SK-N-SH treated with all-trans-retinoic acid at 6 μM for 48 hours (cell line): ENCODE measurements at regions not wholly inside any gene's neighbourhood (a gene's known extent, or its start where the extent isn't known, plus 50 kb on each side); places are given as distances from the start of the nearest gene placed in this dataset.

Experiments
- ATAC-seq: fragments of 200-7000 bp; cut with Tn5 transposase; 3 replicates; pipeline ENCODE4 v1.9.1; 2020; ENCODE audit warnings: mild to moderate bottlenecking, moderate library complexity
- ARNTL ChIP-seq: fragments of 450-650 bp; formaldehyde crosslinking; IDR thresholded peaks from 2 replicates; pipeline ENCODE4 v1.5.0; 2020; ENCODE audit warnings: low read depth, mild to moderate bottlenecking, moderate library complexity, borderline replicate concordance
- BACH2 ChIP-seq: fragments of 250-450 bp; sonication (Bioruptor Pico); IDR thresholded peaks from 2 replicates; pipeline ENCODE4 v1.9.0; 2021; ENCODE audit warnings: mild to moderate bottlenecking, borderline replicate concordance
- CSDC2 ChIP-seq: fragments of 250-450 bp; sonication (Bioruptor Pico); IDR thresholded peaks from 2 replicates; pipeline ENCODE4 v1.5.0; 2020; ENCODE audit warnings: mild to moderate bottlenecking, moderate library complexity
- ESRRG ChIP-seq: fragments of 250-450 bp; sonication (Bioruptor Pico); IDR thresholded peaks from 2 replicates; pipeline ENCODE4 v1.6.1; 2021; ENCODE audit warnings: mild to moderate bottlenecking
- GLIS3 ChIP-seq: fragments of 250-450 bp; sonication (Bioruptor Pico); IDR thresholded peaks from 2 replicates; pipeline ENCODE4 v1.5.0; 2020; ENCODE audit warnings: mild to moderate bottlenecking, moderate library complexity
- ISL1 ChIP-seq: fragments of 250-450 bp; sonication (Bioruptor Pico); IDR thresholded peaks from 2 replicates; pipeline ENCODE4 v2.1.2; 2022; ENCODE audit warnings: mild to moderate bottlenecking, moderate library complexity
- OSR1 ChIP-seq: fragments of 250-450 bp; sonication (Bioruptor Pico); IDR thresholded peaks from 2 replicates; pipeline ENCODE4 v1.8.0; 2022; ENCODE audit warnings: moderate library complexity, mild to moderate bottlenecking, inconsistent platforms
- PPARA ChIP-seq: fragments of 250-450 bp; sonication (Bioruptor Pico); IDR thresholded peaks from 2 replicates; pipeline ENCODE4 v1.5.0; 2020; ENCODE audit warnings: mild to moderate bottlenecking, borderline replicate concordance
- RARB ChIP-seq: fragments of 250-450 bp; sonication (Bioruptor Pico); IDR thresholded peaks from 2 replicates; pipeline ENCODE4 v1.8.0; 2021; ENCODE audit warnings: mild to moderate bottlenecking, moderate library complexity
- SNAI2 ChIP-seq: fragments of 250-450 bp; sonication (Bioruptor Pico); IDR thresholded peaks from 2 replicates; pipeline ENCODE4 v1.5.0; 2020; ENCODE audit warnings: mild to moderate bottlenecking, moderate library complexity
- TCF4 ChIP-seq: fragments of 250-450 bp; sonication (Bioruptor Pico); IDR thresholded peaks from 2 replicates; pipeline ENCODE4 v1.8.0; 2021; ENCODE audit warnings: mild to moderate bottlenecking, moderate library complexity, borderline replicate concordance
- TOX ChIP-seq: fragments of 250-450 bp; sonication (Bioruptor Pico); IDR thresholded peaks from 2 replicates; pipeline ENCODE4 v1.8.0; 2021; ENCODE audit warnings: mild to moderate bottlenecking, moderate library complexity, borderline replicate concordance
- ZC3H10 ChIP-seq: fragments of 250-450 bp; sonication (Bioruptor Pico); IDR thresholded peaks from 2 replicates; pipeline ENCODE4 v1.5.1; 2021; ENCODE audit warnings: mild to moderate bottlenecking, moderate library complexity
- ZFP3 ChIP-seq: fragments of 250-450 bp; sonication (Bioruptor Pico); IDR thresholded peaks from 2 replicates; pipeline ENCODE4 v1.5.0; 2020; ENCODE audit warnings: mild to moderate bottlenecking, moderate library complexity
- ZFP30 ChIP-seq: fragments of 450-650 bp; formaldehyde crosslinking; IDR thresholded peaks from 2 replicates; pipeline ENCODE4 v1.5.0; 2022; ENCODE audit warnings: mild to moderate bottlenecking, moderate library complexity
- ZNF565 ChIP-seq: fragments of 450-650 bp; formaldehyde crosslinking; conservative IDR thresholded peaks from 2 replicates; pipeline ENCODE4 v1.5.0; 2020; ENCODE audit warnings: low read depth, mild to moderate bottlenecking, moderate library complexity
- ZNF70 ChIP-seq: fragments of 450-650 bp; formaldehyde crosslinking; IDR thresholded peaks from 2 replicates; pipeline ENCODE4 v1.5.0; 2020; ENCODE audit warnings: mild to moderate bottlenecking, moderate library complexity
- ZNF8 ChIP-seq: fragments of 450-650 bp; formaldehyde crosslinking; IDR thresholded peaks from 2 replicates; pipeline ENCODE4 v1.5.0; 2020; ENCODE audit warnings: mild to moderate bottlenecking, moderate library complexity
- TF ChIP-seq, protein P1 (sequence below): fragments of 250-450 bp; sonication (Bioruptor Pico); IDR thresholded peaks from 2 replicates; pipeline ENCODE4 v1.5.1; 2020; ENCODE audit warnings: low read depth, mild to moderate bottlenecking, moderate library complexity
- TF ChIP-seq, protein P2 (sequence below): fragments of 250-450 bp; sonication (Bioruptor Pico); IDR thresholded peaks from 2 replicates; pipeline ENCODE4 v1.8.0; 2020; ENCODE audit warnings: mild to moderate bottlenecking, moderate library complexity, borderline replicate concordance
- TF ChIP-seq, protein P3 (sequence below): fragments of 250-450 bp; sonication (Bioruptor Pico); IDR thresholded peaks from 2 replicates; pipeline ENCODE4 v1.5.0; 2020; ENCODE audit warnings: mild to moderate bottlenecking, moderate library complexity
- TF ChIP-seq, protein P4 (sequence below): fragments of 250-450 bp; sonication (Bioruptor Pico); IDR thresholded peaks from 2 replicates; pipeline ENCODE4 v1.8.0; 2021; ENCODE audit warnings: low read depth, mild to moderate bottlenecking, moderate library complexity, borderline replicate concordance
- TF ChIP-seq, protein P5 (sequence below): fragments of 250-450 bp; sonication (Bioruptor Pico); IDR thresholded peaks from 2 replicates; pipeline ENCODE4 v1.5.1; 2021; ENCODE audit warnings: mild to moderate bottlenecking, moderate library complexity

DNA sequence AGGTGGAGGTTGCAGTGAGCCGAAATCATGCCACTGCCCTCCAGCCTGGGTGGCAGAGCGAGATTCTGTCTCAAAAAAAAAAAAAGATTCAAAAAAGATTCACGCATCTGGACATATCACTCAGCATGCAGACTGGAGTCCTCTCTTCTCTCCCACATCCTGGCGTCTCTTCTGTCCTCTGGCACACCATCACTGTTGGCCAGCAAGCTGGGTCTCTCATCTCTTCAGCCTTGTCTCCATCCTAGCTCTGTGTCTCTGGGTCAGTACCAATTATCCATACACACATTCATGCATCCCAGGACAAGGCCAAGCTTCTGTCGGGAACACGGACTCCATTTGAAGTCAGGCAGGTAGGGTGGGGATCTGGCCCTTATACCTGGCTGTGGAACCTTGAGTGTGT, 105.5 kb upstream of the MAP1LC3B2 start:
- ATAC-seq, result no peak
- no peak for TF ChIP-seq PPARA (CRISPR knock-in tag)
- TF ChIP-seq, protein P1, sequence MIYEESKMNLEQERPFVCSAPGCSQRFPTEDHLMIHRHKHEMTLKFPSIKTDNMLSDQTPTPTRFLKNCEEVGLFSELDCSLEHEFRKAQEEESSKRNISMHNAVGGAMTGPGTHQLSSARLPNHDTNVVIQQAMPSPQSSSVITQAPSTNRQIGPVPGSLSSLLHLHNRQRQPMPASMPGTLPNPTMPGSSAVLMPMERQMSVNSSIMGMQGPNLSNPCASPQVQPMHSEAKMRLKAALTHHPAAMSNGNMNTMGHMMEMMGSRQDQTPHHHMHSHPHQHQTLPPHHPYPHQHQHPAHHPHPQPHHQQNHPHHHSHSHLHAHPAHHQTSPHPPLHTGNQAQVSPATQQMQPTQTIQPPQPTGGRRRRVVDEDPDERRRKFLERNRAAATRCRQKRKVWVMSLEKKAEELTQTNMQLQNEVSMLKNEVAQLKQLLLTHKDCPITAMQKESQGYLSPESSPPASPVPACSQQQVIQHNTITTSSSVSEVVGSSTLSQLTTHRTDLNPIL, result no peak
- TF ChIP-seq ZNF565 (CRISPR knock-in tag), result no peak
- TF ChIP-seq SNAI2, result no peak
- TF ChIP-seq ZNF70, result no peak
- no peak for TF ChIP-seq ESRRG (CRISPR knock-in tag)
- TF ChIP-seq GLIS3, result no peak
- no peak for TF ChIP-seq BACH2 (CRISPR knock-in tag)
- no peak for TF ChIP-seq OSR1 (CRISPR knock-in tag)
- no peak for TF ChIP-seq ZFP3
- TF ChIP-seq TCF4 (CRISPR knock-in tag), result no peak
- no peak for TF ChIP-seq RARB (CRISPR knock-in tag)
- TF ChIP-seq, protein P2, sequence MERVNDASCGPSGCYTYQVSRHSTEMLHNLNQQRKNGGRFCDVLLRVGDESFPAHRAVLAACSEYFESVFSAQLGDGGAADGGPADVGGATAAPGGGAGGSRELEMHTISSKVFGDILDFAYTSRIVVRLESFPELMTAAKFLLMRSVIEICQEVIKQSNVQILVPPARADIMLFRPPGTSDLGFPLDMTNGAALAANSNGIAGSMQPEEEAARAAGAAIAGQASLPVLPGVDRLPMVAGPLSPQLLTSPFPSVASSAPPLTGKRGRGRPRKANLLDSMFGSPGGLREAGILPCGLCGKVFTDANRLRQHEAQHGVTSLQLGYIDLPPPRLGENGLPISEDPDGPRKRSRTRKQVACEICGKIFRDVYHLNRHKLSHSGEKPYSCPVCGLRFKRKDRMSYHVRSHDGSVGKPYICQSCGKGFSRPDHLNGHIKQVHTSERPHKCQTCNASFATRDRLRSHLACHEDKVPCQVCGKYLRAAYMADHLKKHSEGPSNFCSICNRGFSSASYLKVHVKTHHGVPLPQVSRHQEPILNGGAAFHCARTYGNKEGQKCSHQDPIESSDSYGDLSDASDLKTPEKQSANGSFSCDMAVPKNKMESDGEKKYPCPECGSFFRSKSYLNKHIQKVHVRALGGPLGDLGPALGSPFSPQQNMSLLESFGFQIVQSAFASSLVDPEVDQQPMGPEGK (CRISPR knock-in tag), result no peak
- TF ChIP-seq ZNF8 (CRISPR knock-in tag), result no peak
- no peak for TF ChIP-seq ARNTL
- TF ChIP-seq ZC3H10 (CRISPR knock-in tag), result no peak
- no peak for TF ChIP-seq CSDC2 (CRISPR knock-in tag)

DNA sequence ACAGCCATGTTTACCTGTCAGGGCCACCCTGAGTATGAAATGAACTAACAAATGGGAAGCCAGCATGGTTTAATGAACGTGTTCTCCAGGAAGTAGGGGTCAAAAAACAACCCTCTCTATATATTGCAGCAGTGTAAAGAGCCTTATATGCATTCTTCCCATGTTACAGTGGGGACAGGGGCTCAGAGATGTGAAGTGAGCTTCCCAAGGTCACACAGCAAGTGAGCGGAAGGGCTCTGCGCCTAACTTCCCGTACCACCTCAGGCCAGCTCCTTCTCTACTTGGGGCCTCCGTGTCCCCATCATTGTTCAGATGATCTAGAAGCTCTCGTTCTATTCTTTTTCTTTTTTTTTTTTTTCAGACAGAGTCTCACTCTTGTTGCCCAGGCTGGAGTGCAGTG, 105.1 kb upstream of the MAP1LC3B2 start:
- no peak for ATAC-seq
- no peak for TF ChIP-seq CSDC2 (CRISPR knock-in tag)
- TF ChIP-seq, protein P3, sequence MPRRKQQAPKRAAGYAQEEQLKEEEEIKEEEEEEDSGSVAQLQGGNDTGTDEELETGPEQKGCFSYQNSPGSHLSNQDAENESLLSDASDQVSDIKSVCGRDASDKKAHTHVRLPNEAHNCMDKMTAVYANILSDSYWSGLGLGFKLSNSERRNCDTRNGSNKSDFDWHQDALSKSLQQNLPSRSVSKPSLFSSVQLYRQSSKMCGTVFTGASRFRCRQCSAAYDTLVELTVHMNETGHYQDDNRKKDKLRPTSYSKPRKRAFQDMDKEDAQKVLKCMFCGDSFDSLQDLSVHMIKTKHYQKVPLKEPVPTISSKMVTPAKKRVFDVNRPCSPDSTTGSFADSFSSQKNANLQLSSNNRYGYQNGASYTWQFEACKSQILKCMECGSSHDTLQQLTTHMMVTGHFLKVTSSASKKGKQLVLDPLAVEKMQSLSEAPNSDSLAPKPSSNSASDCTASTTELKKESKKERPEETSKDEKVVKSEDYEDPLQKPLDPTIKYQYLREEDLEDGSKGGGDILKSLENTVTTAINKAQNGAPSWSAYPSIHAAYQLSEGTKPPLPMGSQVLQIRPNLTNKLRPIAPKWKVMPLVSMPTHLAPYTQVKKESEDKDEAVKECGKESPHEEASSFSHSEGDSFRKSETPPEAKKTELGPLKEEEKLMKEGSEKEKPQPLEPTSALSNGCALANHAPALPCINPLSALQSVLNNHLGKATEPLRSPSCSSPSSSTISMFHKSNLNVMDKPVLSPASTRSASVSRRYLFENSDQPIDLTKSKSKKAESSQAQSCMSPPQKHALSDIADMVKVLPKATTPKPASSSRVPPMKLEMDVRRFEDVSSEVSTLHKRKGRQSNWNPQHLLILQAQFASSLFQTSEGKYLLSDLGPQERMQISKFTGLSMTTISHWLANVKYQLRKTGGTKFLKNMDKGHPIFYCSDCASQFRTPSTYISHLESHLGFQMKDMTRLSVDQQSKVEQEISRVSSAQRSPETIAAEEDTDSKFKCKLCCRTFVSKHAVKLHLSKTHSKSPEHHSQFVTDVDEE (CRISPR knock-in tag), result no peak
- TF ChIP-seq, protein P4, sequence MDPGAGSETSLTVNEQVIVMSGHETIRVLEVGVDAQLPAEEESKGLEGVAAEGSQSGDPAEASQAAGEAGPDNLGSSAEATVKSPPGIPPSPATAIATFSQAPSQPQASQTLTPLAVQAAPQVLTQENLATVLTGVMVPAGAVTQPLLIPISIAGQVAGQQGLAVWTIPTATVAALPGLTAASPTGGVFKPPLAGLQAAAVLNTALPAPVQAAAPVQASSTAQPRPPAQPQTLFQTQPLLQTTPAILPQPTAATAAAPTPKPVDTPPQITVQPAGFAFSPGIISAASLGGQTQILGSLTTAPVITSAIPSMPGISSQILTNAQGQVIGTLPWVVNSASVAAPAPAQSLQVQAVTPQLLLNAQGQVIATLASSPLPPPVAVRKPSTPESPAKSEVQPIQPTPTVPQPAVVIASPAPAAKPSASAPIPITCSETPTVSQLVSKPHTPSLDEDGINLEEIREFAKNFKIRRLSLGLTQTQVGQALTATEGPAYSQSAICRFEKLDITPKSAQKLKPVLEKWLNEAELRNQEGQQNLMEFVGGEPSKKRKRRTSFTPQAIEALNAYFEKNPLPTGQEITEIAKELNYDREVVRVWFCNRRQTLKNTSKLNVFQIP (CRISPR knock-in tag), result no peak
- TF ChIP-seq OSR1 (CRISPR knock-in tag), result no peak
- TF ChIP-seq ZNF565 (CRISPR knock-in tag), result no peak
- no peak for TF ChIP-seq ZFP30 (CRISPR knock-in tag)
- TF ChIP-seq ISL1 (CRISPR knock-in tag), result no peak
- TF ChIP-seq PPARA (CRISPR knock-in tag), result no peak
- no peak for TF ChIP-seq TCF4 (CRISPR knock-in tag)
- no peak for TF ChIP-seq ZNF8 (CRISPR knock-in tag)
- no peak for TF ChIP-seq TOX
- TF ChIP-seq ZC3H10 (CRISPR knock-in tag), result no peak
- TF ChIP-seq ZFP3, result no peak
- TF ChIP-seq ESRRG (CRISPR knock-in tag), result no peak
- TF ChIP-seq, protein P2 (CRISPR knock-in tag), result no peak
- TF ChIP-seq, protein P5, sequence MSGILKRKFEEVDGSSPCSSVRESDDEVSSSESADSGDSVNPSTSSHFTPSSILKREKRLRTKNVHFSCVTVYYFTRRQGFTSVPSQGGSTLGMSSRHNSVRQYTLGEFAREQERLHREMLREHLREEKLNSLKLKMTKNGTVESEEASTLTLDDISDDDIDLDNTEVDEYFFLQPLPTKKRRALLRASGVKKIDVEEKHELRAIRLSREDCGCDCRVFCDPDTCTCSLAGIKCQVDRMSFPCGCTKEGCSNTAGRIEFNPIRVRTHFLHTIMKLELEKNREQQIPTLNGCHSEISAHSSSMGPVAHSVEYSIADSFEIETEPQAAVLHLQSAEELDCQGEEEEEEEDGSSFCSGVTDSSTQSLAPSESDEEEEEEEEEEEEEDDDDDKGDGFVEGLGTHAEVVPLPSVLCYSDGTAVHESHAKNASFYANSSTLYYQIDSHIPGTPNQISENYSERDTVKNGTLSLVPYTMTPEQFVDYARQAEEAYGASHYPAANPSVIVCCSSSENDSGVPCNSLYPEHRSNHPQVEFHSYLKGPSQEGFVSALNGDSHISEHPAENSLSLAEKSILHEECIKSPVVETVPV (CRISPR knock-in tag), result no peak
- no peak for TF ChIP-seq ARNTL
- no peak for TF ChIP-seq GLIS3
- no peak for TF ChIP-seq RARB (CRISPR knock-in tag)
